HepG2 (cell line): ENCODE measurements at regions not wholly inside any gene's neighbourhood (a gene's known extent, or its start where the extent isn't known, plus 50 kb on each side); places are given as distances from the start of the nearest gene placed in this dataset.

ENCODE experiments used
- ATAC-seq: fragments of 200-7000 bp; cut with Tn5 transposase; 3 replicates; pipeline ENCODE4 v1.9.1; 2020; ENCODE audit warnings: mild to moderate bottlenecking, moderate library complexity
- BruUV-seq: library from RNA; stranded (reverse); fragments of 400-500 nt; replicated peaks from 2 replicates; lab custom pipeline; 2021; lab: Mats Ljungman, UMichigan
- CTCF ChIA-PET: fragments of 300-600 bp; formaldehyde crosslinking; extraction: SDS; loops from one replicate; lab custom pipeline; 2021; ENCODE audit warnings: low total read pairs, inconsistent platforms, low intra/inter-chr PET ratio; lab: Yijun Ruan, JAX
- POLR2A ChIA-PET: fragments of 350-600 bp; sonication (Branson Sonifier 250); formaldehyde crosslinking; loops from one replicate; lab custom pipeline; 2020; ENCODE audit warnings: antibody characterized with exemption, inconsistent platforms; lab: Yijun Ruan, JAX
- DNase-seq: peaks from one replicate; pipeline ENCODE4 v3.0.0-alpha.2; 2015; ENCODE audit warnings: low spot score
- FAIRE-seq: peaks from 3 replicates; lab custom pipeline; 2011; peaks lifted over from hg19 to GRCh38; lab: Jason Lieb, UNC
- H2AFZ ChIP-seq: one replicate; pipeline ENCODE4 v1.6.1; 2011; ENCODE audit warnings: low read length, inconsistent platforms
- H3K27ac ChIP-seq: fragments of 300-600 bp; 3 replicates; pipeline ENCODE4 v1.8.0; 2011; ENCODE audit warnings: mixed run types, mild to moderate bottlenecking, mixed read lengths, low read length, inconsistent platforms; ENCODE audit not compliant: insufficient read depth; ENCODE audit errors: extremely low read length
- H3K27me3 ChIP-seq, 2 experiments: fragments of 200-600 bp in 1 of 2; 2 replicates in 1 of 2; 3 replicates in 1 of 2; pipeline versions ENCODE4 v1.6.0 to v1.8.0; 2011; ENCODE audit warnings: low read length in 2 of 2, mild to moderate bottlenecking in 2 of 2, moderate library complexity in 2 of 2, inconsistent platforms in 1 of 2; ENCODE audit not compliant: insufficient read depth in 2 of 2, control insufficient read depth in 1 of 2
- H3K36me3 ChIP-seq, 2 experiments: fragments of 200-600 bp in 1 of 2; replicated peaks in 1 of 2; 2 replicates in 1 of 2; 3 replicates in 1 of 2; pipeline versions ENCODE4 v1.5.1 to v1.8.0; 2011; ENCODE audit warnings: low read length in 2 of 2, inconsistent platforms in 1 of 2; ENCODE audit not compliant: insufficient read depth in 2 of 2, control insufficient read depth in 1 of 2
- H3K4me1 ChIP-seq: 2 replicates; pipeline ENCODE4 v1.5.1; 2012; ENCODE audit warnings: low read length, inconsistent platforms; ENCODE audit not compliant: insufficient read depth
- H3K4me2 ChIP-seq: 2 replicates; pipeline ENCODE4 v1.6.0; 2011; ENCODE audit warnings: low read depth, low read length, inconsistent platforms
- H3K4me3 ChIP-seq, 3 experiments: fragments of 200-600 bp in 1 of 3; sonication (generic), shearing (Covaris generic) in 1 of 3; replicated peaks in 1 of 3; 2 replicates each; pipeline ENCODE4 v1.5.1; 2011 to 2016; ENCODE audit warnings: low read length in 3 of 3, inconsistent platforms in 2 of 3, low read depth in 2 of 3, mild to moderate bottlenecking in 2 of 3, control low read depth in 1 of 3, mixed read lengths in 1 of 3; ENCODE audit not compliant: insufficient read depth in 1 of 3
- H3K79me2 ChIP-seq: one replicate; pipeline ENCODE4 v1.6.1; 2011; ENCODE audit warnings: low read length, inconsistent platforms; ENCODE audit not compliant: insufficient read depth
- H3K9ac ChIP-seq: 2 replicates; pipeline ENCODE4 v1.6.0; 2011; ENCODE audit warnings: mild to moderate bottlenecking, low read depth, low read length, inconsistent platforms; ENCODE audit not compliant: insufficient read depth
- H3K9me3 ChIP-seq: 2 replicates; pipeline ENCODE4 v1.5.1; 2012; ENCODE audit warnings: mild to moderate bottlenecking, low read length
- H4K20me1 ChIP-seq: 2 replicates; pipeline ENCODE4 v1.6.0; 2011; ENCODE audit warnings: inconsistent platforms, mild to moderate bottlenecking, low read length, moderate library complexity; ENCODE audit not compliant: insufficient read depth
- ATF6 ChIP-seq: sonication (generic); formaldehyde crosslinking; conservative IDR thresholded peaks from 2 replicates; pipeline ENCODE4 v1.4.0; 2020; ENCODE audit warnings: missing genetic modification reagents
- HCFC1 ChIP-seq: fragments of 150-350 bp; IDR thresholded peaks from 2 replicates; pipeline ENCODE4 v1.6.1; 2014; ENCODE audit warnings: low read depth, low read length
- NRL ChIP-seq: sonication (generic); formaldehyde crosslinking; IDR thresholded peaks from 2 replicates; pipeline ENCODE4 v1.5.0; 2020; ENCODE audit warnings: missing genetic modification reagents, mild to moderate bottlenecking, moderate library complexity, borderline replicate concordance
- ONECUT2 ChIP-seq: sonication (generic); formaldehyde crosslinking; IDR thresholded peaks from 2 replicates; pipeline ENCODE4 v1.4.0; 2020; ENCODE audit warnings: missing genetic modification reagents
- SNAPC5 ChIP-seq: sonication (generic); formaldehyde crosslinking; IDR thresholded peaks from 2 replicates; pipeline ENCODE4 v1.8.1; 2023; ENCODE audit warnings: mild to moderate bottlenecking, missing genetic modification reagents, borderline replicate concordance
- WGBS: methylation state at CpG from one replicate; pipeline ENCODE4 v1.1.6; 2017; ENCODE audit warnings: low lambda C conversion rate; 5-methylcytosine and 5-hydroxymethylcytosine counted together
- in situ Hi-C: cut with HindIII; loops from 2 replicates; pipeline ENCODE4 v1.10.0; 2017; ENCODE audit warnings: low pct_unique_long_range_greater_than_20kb; ENCODE audit not compliant: extremely low pct_ligation_motif_present
- intact Hi-C: fragments of 100-400 bp; cut with micrococcal nuclease; formaldehyde crosslinking; loops from one replicate; pipeline ENCODE4 v1.10.0; 2022; ENCODE audit not compliant: unreplicated experiment

- POLR2A ChIA-PET: no interaction called here
- CTCF ChIA-PET: no interaction called here
- H3K36me3 ChIP-seq: no peaks in the 10 kb centered on the region
- FAIRE-seq: no peak
- intact Hi-C loops (no loop called here), in situ Hi-C loops (no loop called here)
- H3K27me3 ChIP-seq: no peaks in the 10 kb centered on the region
- H3K4me1 ChIP-seq: no peaks in the 10 kb centered on the region
- BruUV-seq: no TSS peak
- H3K27ac ChIP-seq: no peak overlapping the region
- DNase-seq: no peak
- H3K4me2 ChIP-seq: no peak overlapping the region
- no peak overlapping the region for H3K4me3 ChIP-seq
- H3K9me3 ChIP-seq: no peaks in the 10 kb centered on the region
- TF ChIP-seq SNAPC5 (CRISPR knock-in tag): no peak
- no peaks in the 10 kb centered on the region for H3K79me2 ChIP-seq
- no peaks in the 10 kb centered on the region for H4K20me1 ChIP-seq
- no peak for ATAC-seq
- H2AFZ ChIP-seq: no peak overlapping the region
- no peak overlapping the region for H3K9ac ChIP-seq
Measured at GRCh38 chr9:19640014-19640413, 148.8 kb downstream of the SLC24A2 start.

- Histone ChIP-seq H3K4me1 (no peaks in the 10 kb centered on the region), H3K27me3 (no peaks in the 10 kb centered on the region), H4K20me1 (no peaks in the 10 kb centered on the region), H3K9me3 (no peaks in the 10 kb centered on the region), H3K79me2 (no peaks in the 10 kb centered on the region), H3K4me3 (no peak overlapping the region), H2AFZ (no peak overlapping the region), H3K36me3 (no peaks in the 10 kb centered on the region), H3K27ac (no peak overlapping the region), H3K9ac (no peak overlapping the region), H3K4me2 (no peak overlapping the region)
- intact Hi-C loops (loop anchor here (5.0 kb wide), 1 partner anchor 145 kb away; no protein-coding TSS in a partner anchor), in situ Hi-C loops (no loop called here)
- ChIA-PET POLR2A (no interaction called here), CTCF (no interaction called here)
- DNase-seq (no peak), ATAC-seq (no peak), FAIRE-seq (no peak)
- no TSS peak for BruUV-seq
- TF ChIP-seq NRL (CRISPR knock-in tag) (no peak), ATF6 (CRISPR knock-in tag) (no peak), ONECUT2 (CRISPR knock-in tag) (no peak), HCFC1 (no peak)
- WGBS: 10% methylated on average over 5 of the region's 5 CpGs
Measured at GRCh38 chr9:19637084-19637483, 151.8 kb downstream of the SLC24A2 start.
